ENCODE measurements at regions not wholly inside any gene's neighbourhood (a gene's known extent, or its start where the extent isn't known, plus 50 kb on each side); places are given as distances from the start of the nearest gene placed in this dataset.

- no peaks in the 10 kb centered on the region for H3K36me3 Mint-ChIP-seq (ENCODE audit: low read depth)
- H3K27ac Mint-ChIP-seq: no peak overlapping the region
- Histone ChIP-seq H4K20me1 (replicated peaks; ENCODE audit: insufficient read depth) (no peaks in the 10 kb centered on the region), H3K36me3 (ENCODE audit: insufficient read depth) (no peaks in the 10 kb centered on the region), H3F3A (replicated peaks; ENCODE audit: low read depth) (no peaks in the 10 kb centered on the region), H3K27ac (ENCODE audit: low read depth) (no peak overlapping the region), H3K27me3 (ENCODE audit: insufficient read depth) (no peaks in the 10 kb centered on the region), H2AFZ (no peak overlapping the region), H3K9me2 (ENCODE audit: insufficient read depth) (no peaks in the 10 kb centered on the region), H3K79me2 (replicated peaks; ENCODE audit: insufficient read depth) (no peaks in the 10 kb centered on the region), H3K4me3 (no peak overlapping the region), H3K4me1 (ENCODE audit: insufficient read depth) (no peaks in the 10 kb centered on the region), H3K4me2 (no peak overlapping the region)
- H3K9me3 Mint-ChIP-seq: no peaks in the 10 kb centered on the region
- no peaks in the 10 kb centered on the region for H3K4me1 Mint-ChIP-seq
- DNase-seq (ENCODE audit: low spot score) (no peak), ATAC-seq (no peak)
- H3K4me3 Mint-ChIP-seq: no peak overlapping the region
- TF ChIP-seq EZH2phosphoT487 (IDR thresholded peaks at IDR 0.05; ENCODE audit: unreplicated experiment): no peak
- TF ChIP-seq, protein P1, sequence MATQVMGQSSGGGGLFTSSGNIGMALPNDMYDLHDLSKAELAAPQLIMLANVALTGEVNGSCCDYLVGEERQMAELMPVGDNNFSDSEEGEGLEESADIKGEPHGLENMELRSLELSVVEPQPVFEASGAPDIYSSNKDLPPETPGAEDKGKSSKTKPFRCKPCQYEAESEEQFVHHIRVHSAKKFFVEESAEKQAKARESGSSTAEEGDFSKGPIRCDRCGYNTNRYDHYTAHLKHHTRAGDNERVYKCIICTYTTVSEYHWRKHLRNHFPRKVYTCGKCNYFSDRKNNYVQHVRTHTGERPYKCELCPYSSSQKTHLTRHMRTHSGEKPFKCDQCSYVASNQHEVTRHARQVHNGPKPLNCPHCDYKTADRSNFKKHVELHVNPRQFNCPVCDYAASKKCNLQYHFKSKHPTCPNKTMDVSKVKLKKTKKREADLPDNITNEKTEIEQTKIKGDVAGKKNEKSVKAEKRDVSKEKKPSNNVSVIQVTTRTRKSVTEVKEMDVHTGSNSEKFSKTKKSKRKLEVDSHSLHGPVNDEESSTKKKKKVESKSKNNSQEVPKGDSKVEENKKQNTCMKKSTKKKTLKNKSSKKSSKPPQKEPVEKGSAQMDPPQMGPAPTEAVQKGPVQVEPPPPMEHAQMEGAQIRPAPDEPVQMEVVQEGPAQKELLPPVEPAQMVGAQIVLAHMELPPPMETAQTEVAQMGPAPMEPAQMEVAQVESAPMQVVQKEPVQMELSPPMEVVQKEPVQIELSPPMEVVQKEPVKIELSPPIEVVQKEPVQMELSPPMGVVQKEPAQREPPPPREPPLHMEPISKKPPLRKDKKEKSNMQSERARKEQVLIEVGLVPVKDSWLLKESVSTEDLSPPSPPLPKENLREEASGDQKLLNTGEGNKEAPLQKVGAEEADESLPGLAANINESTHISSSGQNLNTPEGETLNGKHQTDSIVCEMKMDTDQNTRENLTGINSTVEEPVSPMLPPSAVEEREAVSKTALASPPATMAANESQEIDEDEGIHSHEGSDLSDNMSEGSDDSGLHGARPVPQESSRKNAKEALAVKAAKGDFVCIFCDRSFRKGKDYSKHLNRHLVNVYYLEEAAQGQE (IDR thresholded peaks at IDR 0.05; ENCODE audit: unreplicated experiment): no peak
- H3K27me3 Mint-ChIP-seq (ENCODE audit: insufficient read depth, low read depth, poor library complexity): peaks cover 6% of the 10 kb centered on the region
Measured at GRCh38 chr14:53879022-53879686, 77.5 kb downstream of the BMP4 start.

DNA sequence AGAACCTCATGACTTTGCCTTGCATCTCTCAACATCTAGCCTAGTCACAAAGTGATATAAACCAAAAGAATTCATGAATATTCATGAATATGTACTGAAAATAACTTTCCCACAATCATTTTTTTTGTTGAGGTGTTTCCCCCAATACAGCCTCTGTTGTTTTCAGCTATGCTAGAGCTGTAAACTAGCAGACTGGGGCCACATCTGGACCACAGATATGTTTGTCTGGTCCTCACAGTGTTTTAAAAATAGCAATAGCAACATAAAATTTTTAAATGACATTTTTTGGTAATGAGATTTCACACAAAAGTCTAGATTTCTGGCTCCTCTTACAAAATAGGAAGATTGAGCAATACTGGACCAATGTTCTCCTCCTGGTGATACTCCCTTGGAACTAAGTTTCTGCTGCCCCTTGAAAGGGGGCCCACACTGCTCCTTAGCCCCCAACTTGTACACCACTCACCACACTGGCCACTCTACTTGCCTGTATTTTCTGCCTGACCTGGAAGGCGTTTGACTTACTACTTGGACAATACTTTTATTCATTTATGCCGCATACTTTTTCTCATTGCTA, 81.2 kb downstream of the BMP4 start:
- Mint-ChIP-seq H3K27ac (no peak overlapping the region), H3K4me1 (no peaks in the 10 kb centered on the region)
- TF ChIP-seq JUNB (IDR thresholded peaks at IDR 0.05; ENCODE audit: unreplicated experiment): no peak
- TF ChIP-seq ZNF331 (CRISPR knock-in tag; IDR thresholded peaks at IDR 0.05; ENCODE audit: low read depth): no peak
- no peak for TF ChIP-seq NANOG (IDR thresholded peaks at IDR 0.05; ENCODE audit: borderline replicate concordance)
- no peak for TF ChIP-seq CREB1 (CRISPR knock-in tag; IDR thresholded peaks at IDR 0.05; ENCODE audit: low read depth)
- TF ChIP-seq ETS1 (IDR thresholded peaks at IDR 0.05): no peak
- no peak for TF ChIP-seq ZNF462 (CRISPR knock-in tag; IDR thresholded peaks at IDR 0.05)

More for the DNA sequence above, 81.2 kb downstream of the BMP4 start:
- ATAC-seq: no peak
- H3K4me2 ChIP-seq: no peak overlapping the region
- Mint-ChIP-seq H3K9me3 (no peaks in the 10 kb centered on the region), H3K36me3 (ENCODE audit: low read depth) (no peaks in the 10 kb centered on the region), H3K27me3 (ENCODE audit: insufficient read depth, low read depth, poor library complexity) (peaks cover 6% of the 10 kb centered on the region), H3K4me3 (no peak overlapping the region)
- H3K9me2 ChIP-seq (ENCODE audit: insufficient read depth): 0 out of 2 replicates have a peak, but pooled peaks cover 4% of the 10 kb centered on the region
- no peak for DNase-seq (ENCODE audit: low spot score)
- no peaks in the 10 kb centered on the region for H3K27me3 ChIP-seq (ENCODE audit: insufficient read depth)
- H3K79me2 ChIP-seq (replicated peaks; ENCODE audit: insufficient read depth): no peaks in the 10 kb centered on the region
- H3K4me1 ChIP-seq (ENCODE audit: insufficient read depth): no peaks in the 10 kb centered on the region
- H2AFZ ChIP-seq: no peak overlapping the region
- no peak overlapping the region for H3K4me3 ChIP-seq
- no peaks in the 10 kb centered on the region for H3K36me3 ChIP-seq (ENCODE audit: insufficient read depth)
- no peak overlapping the region for H3K27ac ChIP-seq (ENCODE audit: low read depth)
- H4K20me1 ChIP-seq (replicated peaks; ENCODE audit: insufficient read depth): no peaks in the 10 kb centered on the region
- H3F3A ChIP-seq (replicated peaks; ENCODE audit: low read depth): no peaks in the 10 kb centered on the region

All from GM23338 (cell line).